Loucy (cell line): ENCODE measurements at regions not wholly inside any gene's neighbourhood (a gene's known extent, or its start where the extent isn't known, plus 50 kb on each side); places are given as distances from the start of the nearest gene placed in this dataset.
A peak's percentile ranks its signal among the peaks of the same experiment; 100 is the strongest.

Experiments
- H2AFZ ChIP-seq: fragments of 200-600 bp; sonication (generic); 2 replicates; pipeline ENCODE4 v1.6.0; 2016; ENCODE audit warnings: antibody characterized with exemption, mild to moderate bottlenecking, low read length, moderate library complexity
- H3F3A ChIP-seq: fragments of 200-600 bp; 2 replicates; pipeline ENCODE4 v1.6.0; 2016; ENCODE audit warnings: antibody characterized with exemption, low read depth, mild to moderate bottlenecking
- H3K27me3 ChIP-seq: fragments of 200-600 bp; sonication (generic); 2 replicates; pipeline ENCODE4 v1.6.1; 2014; ENCODE audit warnings: low read length, mild to moderate bottlenecking; ENCODE audit not compliant: insufficient read depth, poor library complexity, severe bottlenecking
- H3K36me3 ChIP-seq: fragments of 200-600 bp; sonication (generic); 2 replicates; pipeline ENCODE4 v1.6.1; 2016; ENCODE audit warnings: low read length; ENCODE audit not compliant: insufficient read depth
- H3K4me1 ChIP-seq: fragments of 200-600 bp; sonication (generic); 2 replicates; pipeline ENCODE4 v1.5.1; 2014; ENCODE audit warnings: low read length, mild to moderate bottlenecking; ENCODE audit not compliant: insufficient read depth, poor library complexity, severe bottlenecking
- H3K4me2 ChIP-seq: fragments of 200-600 bp; sonication (generic); 2 replicates; pipeline ENCODE4 v1.6.0; 2014; ENCODE audit warnings: antibody characterized with exemption, low read length, low read depth, mild to moderate bottlenecking; ENCODE audit not compliant: poor library complexity, severe bottlenecking
- H3K4me3 ChIP-seq: fragments of 200-600 bp; sonication (generic); 2 replicates; pipeline ENCODE4 v1.5.1; 2014; ENCODE audit warnings: low read length, mild to moderate bottlenecking, mixed read lengths; ENCODE audit not compliant: poor library complexity, severe bottlenecking
- H3K79me2 ChIP-seq: fragments of 200-600 bp; sonication (generic); 2 replicates; pipeline ENCODE4 v1.6.1; 2014; ENCODE audit warnings: low read length; ENCODE audit not compliant: insufficient read depth
- H3K9ac ChIP-seq: fragments of 200-600 bp; sonication (generic); 2 replicates; pipeline ENCODE4 v1.6.0; 2014; ENCODE audit warnings: mild to moderate bottlenecking, low read depth, low read length, moderate library complexity; ENCODE audit not compliant: poor library complexity, severe bottlenecking
- H3K9me2 ChIP-seq: fragments of 200-600 bp; sonication (generic); replicated peaks from 2 replicates; pipeline ENCODE4 v1.6.1; 2016; ENCODE audit warnings: low read depth, low read length, mixed read lengths
- H3K9me3 ChIP-seq: fragments of 200-600 bp; sonication (generic); 2 replicates; pipeline ENCODE4 v1.6.1; 2014; ENCODE audit warnings: mild to moderate bottlenecking, antibody characterized with exemption, low read length, low read depth; ENCODE audit not compliant: insufficient read depth
- H4K20me1 ChIP-seq: fragments of 200-600 bp; sonication (generic); 2 replicates; pipeline ENCODE4 v1.6.0; 2014; ENCODE audit warnings: antibody characterized with exemption, low read length, mild to moderate bottlenecking; ENCODE audit not compliant: insufficient read depth, poor library complexity, severe bottlenecking
- CTCF ChIP-seq: fragments of 200-600 bp; sonication (generic); conservative IDR thresholded peaks from 2 replicates; pipeline ENCODE4 v1.5.1; 2014; ENCODE audit warnings: mild to moderate bottlenecking, antibody characterized with exemption, low read length
- EZH2phosphoT487 ChIP-seq: fragments of 200-600 bp; IDR thresholded peaks from 2 replicates; pipeline ENCODE4 v1.6.1; 2018; ENCODE audit warnings: antibody characterized with exemption, mild to moderate bottlenecking, moderate library complexity, borderline replicate concordance

- Histone ChIP-seq H3K9me3 (no peaks in the 10 kb centered on the region), H3K4me2 (no peak overlapping the region), H3K27me3 (no peaks in the 10 kb centered on the region), H3K9me2 (no peaks in the 10 kb centered on the region), H3K4me1 (no peaks in the 10 kb centered on the region), H3F3A (no peaks in the 10 kb centered on the region), H4K20me1 (no peaks in the 10 kb centered on the region), H3K4me3 (no peak overlapping the region), H2AFZ (no peak overlapping the region), H3K9ac (no peak overlapping the region), H3K36me3 (no peaks in the 10 kb centered on the region), H3K79me2 (no peaks in the 10 kb centered on the region)
- no peak for TF ChIP-seq CTCF
- no peak for TF ChIP-seq EZH2phosphoT487
Measured at GRCh38 chr12:45637242-45637641, 92.3 kb upstream of the ARID2 start.

- Histone ChIP-seq H3F3A (no peaks in the 10 kb centered on the region; the same call in 1 of the 2 replicates), H3K9ac (no peak overlapping the region), H3K4me3 (no peak overlapping the region), H3K4me2 (no peak overlapping the region), H3K27me3 (no peaks in the 10 kb centered on the region), H4K20me1 (no peaks in the 10 kb centered on the region), H3K9me2 (no peaks in the 10 kb centered on the region), H3K9me3 (no peaks in the 10 kb centered on the region), H3K36me3 (no peaks in the 10 kb centered on the region), H3K4me1 (no peaks in the 10 kb centered on the region), H3K79me2 (no peaks in the 10 kb centered on the region), H2AFZ (peak overlapping the region; percentile 11; the same call in 1 of the 2 replicates)
- TF ChIP-seq EZH2phosphoT487 (no peak), CTCF (no peak)
Measured at GRCh38 chr12:45637706-45638105, 91.8 kb upstream of the ARID2 start.

GRCh38 chr12:45638386-45638785 is 91.1 kb upstream of the ARID2 start:
- Histone ChIP-seq H3K9ac (no peak overlapping the region), H3K9me3 (no peaks in the 10 kb centered on the region), H3F3A (no peaks in the 10 kb centered on the region; the same call in 1 of the 2 replicates), H3K4me1 (no peaks in the 10 kb centered on the region), H4K20me1 (no peaks in the 10 kb centered on the region), H3K4me3 (no peak overlapping the region), H3K4me2 (no peak overlapping the region), H3K36me3 (no peaks in the 10 kb centered on the region), H3K27me3 (no peaks in the 10 kb centered on the region), H3K9me2 (no peaks in the 10 kb centered on the region), H2AFZ (0 out of 2 replicates have a peak overlapping the region, but pooled peaks have one; percentile 4), H3K79me2 (no peaks in the 10 kb centered on the region)
- TF ChIP-seq CTCF (no peak), EZH2phosphoT487 (no peak)
